ENCODE measurements at regions not wholly inside any gene's neighbourhood (a gene's known extent, or its start where the extent isn't known, plus 50 kb on each side); places are given as distances from the start of the nearest gene placed in this dataset.

- peaks cover 0 to 3% of the 10 kb centered on the region in 2 experiments; a peak in 1 of 4 replicates for H3K4me1 ChIP-seq (ENCODE audit: control insufficient read depth in 1 of 2, insufficient read depth in 2 of 2, low read length in 2 of 2)
- POLR2A ChIA-PET = no interaction called here
- RAD21 ChIA-PET (ENCODE audit: low non-redundant PET in 1 of 2, low total read pairs in 2 of 2, uncharacterized antibody in 2 of 2, unreplicated experiment in 2 of 2) = no interaction called here
- H3K9ac ChIP-seq (ENCODE audit: low read length) = no peak overlapping the region
- H3K4me3 ChIP-seq (replicated peaks in 1 of 2; ENCODE audit: low read depth in 1 of 2, low read length in 2 of 2) = no peak overlapping the region
- no TSS peak for BruUV-seq (replicated peaks)
- no peak overlapping the region for H2AFZ ChIP-seq (ENCODE audit: low read depth, low read length, poor library complexity, severe bottlenecking)
- no peaks in the 10 kb centered on the region for H3K9me2 ChIP-seq (ENCODE audit: insufficient read depth)
- H3K4me2 ChIP-seq (ENCODE audit: low read length) = no peak overlapping the region
- CTCF ChIA-PET = no interaction called here
- H3K9me3 ChIP-seq (ENCODE audit: control insufficient read depth in 1 of 2, insufficient read depth in 1 of 2, low read depth in 1 of 2, low read length in 2 of 2) = no peaks in the 10 kb centered on the region
- intact Hi-C loops (cut with micrococcal nuclease) = no loop called here
- TF ChIP-seq SP1 (IDR thresholded peaks at IDR 0.05; ENCODE audit: low read depth) (no peak), ATF3 (IDR thresholded peaks at IDR 0.05) (no peak), ELF1 (IDR thresholded peaks at IDR 0.05; ENCODE audit: borderline replicate concordance, low read depth) (no peak), POLR2AphosphoS5 (IDR thresholded peaks at IDR 0.05; ENCODE audit: low read depth, low read length) (no peak), MAX (IDR thresholded peaks at IDR 0.05) (no peak), REST (IDR thresholded peaks at IDR 0.05; ENCODE audit: low read depth) (no peak), RAD21 (IDR thresholded peaks at IDR 0.05; ENCODE audit: low read depth) (no peak), CEBPB (IDR thresholded peaks at IDR 0.05; ENCODE audit: low read depth) (no peak), EGR1 (IDR thresholded peaks at IDR 0.05; ENCODE audit: low read depth) (no peak), CBX3 (IDR thresholded peaks at IDR 0.05; ENCODE audit: low read depth) (no peak), TCF7L2 (IDR thresholded peaks at IDR 0.05; ENCODE audit: borderline replicate concordance, extremely low read depth, insufficient read depth, insufficient read length) (no peak), EZH2 (IDR thresholded peaks at IDR 0.05) (no peak), YY1 (IDR thresholded peaks at IDR 0.05; ENCODE audit: extremely low read depth, insufficient replicate concordance, low read depth, low read length) (no peak), SIN3A (IDR thresholded peaks at IDR 0.05; ENCODE audit: low read depth) (no peak), JUND (IDR thresholded peaks at IDR 0.05) (no peak), EZH2phosphoT487 (IDR thresholded peaks at IDR 0.05; ENCODE audit: borderline replicate concordance) (no peak), POLR2A (IDR thresholded peaks at IDR 0.05; ENCODE audit: borderline replicate concordance, extremely low read depth, insufficient read depth, insufficient read length) (no peak), FOSL1 (IDR thresholded peaks at IDR 0.05; ENCODE audit: low read depth) (no peak), ZBTB33 (IDR thresholded peaks at IDR 0.05; ENCODE audit: extremely low read depth, insufficient replicate concordance, low read length) (no peak), ZNF274 (IDR thresholded peaks at IDR 0.05; ENCODE audit: low read depth, low read length) (no peak)
- DNase-seq (ENCODE audit: low read depth, low spot score) = no peak
- H3K27me3 ChIP-seq (ENCODE audit: insufficient read depth, low read length) = no peaks in the 10 kb centered on the region
- H3K79me2 ChIP-seq (ENCODE audit: insufficient read depth, low read length) = no peaks in the 10 kb centered on the region
- no peaks in the 10 kb centered on the region for H3K36me3 ChIP-seq (ENCODE audit: control insufficient read depth in 1 of 2, insufficient read depth in 2 of 2, low read length in 2 of 2)
- H3K27ac ChIP-seq (ENCODE audit: low read depth, low read length) = no peak overlapping the region
- ATAC-seq = no peak
- no peaks in the 10 kb centered on the region for H4K20me1 ChIP-seq (ENCODE audit: insufficient read depth)
Measured at GRCh38 chr10:52424341-52424740, 110.3 kb downstream of the DKK1 start.

All from HCT116 (cell line).